GM23248 (cell line): ENCODE measurements at regions not wholly inside any gene's neighbourhood (a gene's known extent, or its start where the extent isn't known, plus 50 kb on each side); places are given as distances from the start of the nearest gene placed in this dataset.

Source experiments
- DNase-seq: peaks from one replicate; pipeline ENCODE4 v3.0.0-alpha.2; 2015
- H2AFZ ChIP-seq: fragments of 200-600 bp; sonication (generic); 2 replicates; pipeline ENCODE4 v1.6.1; 2016; ENCODE audit warnings: antibody characterized with exemption
- H3F3A ChIP-seq: fragments of 200-600 bp; sonication (generic); 2 replicates; pipeline ENCODE4 v1.6.1; 2016; ENCODE audit warnings: mild to moderate bottlenecking, antibody characterized with exemption, mixed run types; ENCODE audit not compliant: insufficient read depth
- H3K27ac ChIP-seq: fragments of 200-600 bp; sonication (generic); 2 replicates; pipeline ENCODE4 v1.5.1; 2016; ENCODE audit warnings: mild to moderate bottlenecking
- H3K27me3 ChIP-seq: fragments of 200-600 bp; sonication (generic); replicated peaks from 2 replicates; pipeline ENCODE4 v1.6.1; 2016; ENCODE audit warnings: mild to moderate bottlenecking; ENCODE audit not compliant: insufficient read depth
- H3K36me3 ChIP-seq: fragments of 200-600 bp; sonication (generic); 2 replicates; pipeline ENCODE4 v1.6.1; 2016; ENCODE audit warnings: low read depth, mild to moderate bottlenecking
- H3K4me1 ChIP-seq: fragments of 200-600 bp; sonication (generic); 2 replicates; pipeline ENCODE4 v1.6.1; 2016; ENCODE audit warnings: mild to moderate bottlenecking; ENCODE audit not compliant: insufficient read depth
- H3K4me2 ChIP-seq: fragments of 200-600 bp; sonication (generic); one replicate; pipeline ENCODE4 v1.6.1; 2016; ENCODE audit warnings: mild to moderate bottlenecking; ENCODE audit not compliant: unreplicated experiment
- H3K4me3 ChIP-seq: fragments of 200-600 bp; sonication (generic); 2 replicates; pipeline ENCODE4 v1.5.1; 2016; ENCODE audit warnings: mild to moderate bottlenecking
- H3K79me2 ChIP-seq: fragments of 200-600 bp; sonication (generic); 2 replicates; pipeline ENCODE4 v1.6.1; 2016; ENCODE audit warnings: mild to moderate bottlenecking; ENCODE audit not compliant: insufficient read depth
- H3K9ac ChIP-seq: fragments of 200-600 bp; sonication (generic); 2 replicates; pipeline ENCODE4 v1.6.1; 2016; ENCODE audit warnings: mild to moderate bottlenecking
- H3K9me2 ChIP-seq: fragments of 200-600 bp; sonication (generic); 2 replicates; pipeline ENCODE4 v1.6.1; 2016; ENCODE audit warnings: mixed run types, mild to moderate bottlenecking, moderate library complexity; ENCODE audit not compliant: insufficient read depth
- H3K9me3 ChIP-seq: fragments of 200-600 bp; sonication (generic); one replicate; pipeline ENCODE4 v1.6.1; 2017; ENCODE audit warnings: low read depth
- H4K20me1 ChIP-seq: fragments of 200-600 bp; sonication (generic); 2 replicates; pipeline ENCODE4 v1.6.0; 2016; ENCODE audit not compliant: insufficient read depth
- EZH2 ChIP-seq: fragments of 200-600 bp; sonication (generic); IDR thresholded peaks from 2 replicates; pipeline ENCODE4 v1.6.1; 2018; ENCODE audit warnings: antibody characterized with exemption, mild to moderate bottlenecking; ENCODE audit not compliant: insufficient read depth, poor library complexity, severe bottlenecking
- EZH2phosphoT487 ChIP-seq: fragments of 200-600 bp; sonication (generic); IDR thresholded peaks from 2 replicates; pipeline ENCODE4 v1.6.1; 2018; ENCODE audit warnings: antibody characterized with exemption, moderate library complexity, mild to moderate bottlenecking, low read depth; ENCODE audit not compliant: insufficient read depth
- WGBS, 2 experiments: methylation state at CpG; one replicate each; pipeline ENCODE4 v1.1.6; 2015 to 2017; ENCODE audit warnings: low lambda C conversion rate in 2 of 2, low coverage in 1 of 2; ENCODE audit errors: missing lambda C conversion rate in 2 of 2; 5-methylcytosine and 5-hydroxymethylcytosine counted together
- in situ Hi-C: fragments of 300-500 bp; cut with MboI; formaldehyde crosslinking; loops from 2 replicates; pipeline ENCODE4 v1.15.0; 2020

DNA sequence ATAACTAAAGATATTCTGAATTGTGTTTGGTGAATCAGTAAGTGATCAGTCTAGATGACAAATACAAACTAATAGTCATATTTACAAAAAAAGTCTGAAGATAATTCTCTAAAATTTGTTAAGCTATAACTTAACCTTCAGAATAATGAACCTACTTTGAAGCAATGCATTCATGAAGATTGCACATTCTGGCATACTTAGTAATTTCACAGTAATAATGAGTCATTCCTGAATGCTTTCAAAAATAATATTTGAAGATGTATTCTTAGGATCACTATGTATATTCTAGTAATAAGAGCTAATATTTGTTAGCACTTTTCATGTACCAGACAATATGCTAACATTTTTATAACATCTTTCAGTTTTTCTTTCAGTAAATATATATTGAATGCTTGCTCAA, 756.7 kb upstream of the SLIT2 start:
- H3K4me2 ChIP-seq = no peak overlapping the region
- H3K4me3 ChIP-seq = no peak overlapping the region
- TF ChIP-seq EZH2 = no peak
- TF ChIP-seq EZH2phosphoT487 = no peak
- H3K9me2 ChIP-seq = no peaks in the 10 kb centered on the region
- no peaks in the 10 kb centered on the region for H3K36me3 ChIP-seq
- no peaks in the 10 kb centered on the region for H4K20me1 ChIP-seq
- H3K79me2 ChIP-seq = no peaks in the 10 kb centered on the region
- in situ Hi-C loops = no loop called here
- H2AFZ ChIP-seq = no peak overlapping the region
- H3K4me1 ChIP-seq = 0 out of 2 replicates have a peak, but pooled peaks cover 9% of the 10 kb centered on the region
- DNase-seq = peak; percentile 58
- H3F3A ChIP-seq = no peaks in the 10 kb centered on the region
- no peaks in the 10 kb centered on the region for H3K9me3 ChIP-seq
- H3K27me3 ChIP-seq = no peaks in the 10 kb centered on the region
- no peak overlapping the region for H3K27ac ChIP-seq
- H3K9ac ChIP-seq = no peak overlapping the region

DNA sequence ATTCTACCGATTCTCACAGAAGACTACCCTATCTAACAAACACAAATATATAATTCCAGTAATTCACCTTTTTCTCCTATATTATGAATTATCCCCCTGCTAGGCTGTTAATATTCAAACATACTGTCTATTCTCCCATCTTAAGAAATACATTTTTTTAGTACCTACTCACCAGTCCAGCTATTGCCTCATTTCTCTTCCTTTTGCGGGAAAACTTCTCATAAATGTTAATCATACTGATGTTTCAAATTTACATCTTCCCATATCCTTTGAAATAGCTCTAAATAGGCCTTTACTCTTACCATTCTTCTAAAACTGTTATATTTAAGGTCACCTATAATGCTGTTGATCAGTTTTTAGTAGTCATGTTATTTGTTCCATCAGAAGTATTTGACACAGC, 759.1 kb upstream of the SLIT2 start:
- no peaks in the 10 kb centered on the region for H3K36me3 ChIP-seq
- 0 out of 2 replicates have a peak, but pooled peaks cover 9% of the 10 kb centered on the region for H3K4me1 ChIP-seq
- DNase-seq = peak; percentile 41
- no peaks in the 10 kb centered on the region for H3K27me3 ChIP-seq
- H3K79me2 ChIP-seq = no peaks in the 10 kb centered on the region
- no peak overlapping the region for H3K27ac ChIP-seq
- in situ Hi-C loops = no loop called here
- no peak for TF ChIP-seq EZH2
- TF ChIP-seq EZH2phosphoT487 = no peak
- H3K9ac ChIP-seq = no peak overlapping the region
- WGBS, 2 experiments = 90 to 92% methylated on average over 2 of the region's 2 CpGs
- no peaks in the 10 kb centered on the region for H4K20me1 ChIP-seq
- H3K9me2 ChIP-seq = no peaks in the 10 kb centered on the region
- H2AFZ ChIP-seq = no peak overlapping the region
- H3F3A ChIP-seq = no peaks in the 10 kb centered on the region
- H3K4me2 ChIP-seq = no peak overlapping the region
- no peaks in the 10 kb centered on the region for H3K9me3 ChIP-seq
- H3K4me3 ChIP-seq = no peak overlapping the region

DNA sequence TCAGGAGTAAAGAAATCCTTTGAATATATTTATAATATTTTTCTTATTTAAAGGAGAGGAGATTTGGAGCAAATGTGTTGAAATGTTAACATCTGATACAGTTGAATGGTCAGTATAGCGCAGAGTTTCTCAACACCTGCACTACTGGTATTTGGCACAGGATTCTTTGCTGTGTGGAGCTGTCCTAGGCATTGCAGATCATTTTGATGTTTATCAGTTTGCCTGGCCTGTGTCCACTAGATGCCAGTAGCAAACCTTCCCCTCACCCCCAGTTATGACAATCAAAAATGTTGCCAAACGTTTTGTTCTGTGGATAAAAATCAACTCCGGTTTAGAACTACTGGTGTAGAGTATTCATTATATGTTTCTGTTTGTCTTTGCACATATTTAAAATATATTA, 765.3 kb upstream of the SLIT2 start:
- no peaks in the 10 kb centered on the region for H3K9me3 ChIP-seq
- H3K9me2 ChIP-seq = no peaks in the 10 kb centered on the region
- H3K4me3 ChIP-seq = no peak overlapping the region
- no peaks in the 10 kb centered on the region for H3K79me2 ChIP-seq
- no peaks in the 10 kb centered on the region for H3K4me1 ChIP-seq
- no peaks in the 10 kb centered on the region for H3F3A ChIP-seq
- no peaks in the 10 kb centered on the region for H4K20me1 ChIP-seq
- DNase-seq = no peak
- H3K4me2 ChIP-seq = no peak overlapping the region
- H2AFZ ChIP-seq = no peak overlapping the region
- in situ Hi-C loops = no loop called here
- no peak overlapping the region for H3K9ac ChIP-seq
- H3K27me3 ChIP-seq = no peaks in the 10 kb centered on the region
- TF ChIP-seq EZH2 = no peak
- TF ChIP-seq EZH2phosphoT487 = no peak
- no peaks in the 10 kb centered on the region for H3K36me3 ChIP-seq
- no peak overlapping the region for H3K27ac ChIP-seq
- 53 to 60% methylated on average over 3 of the region's 3 CpGs for WGBS, 2 experiments

DNA sequence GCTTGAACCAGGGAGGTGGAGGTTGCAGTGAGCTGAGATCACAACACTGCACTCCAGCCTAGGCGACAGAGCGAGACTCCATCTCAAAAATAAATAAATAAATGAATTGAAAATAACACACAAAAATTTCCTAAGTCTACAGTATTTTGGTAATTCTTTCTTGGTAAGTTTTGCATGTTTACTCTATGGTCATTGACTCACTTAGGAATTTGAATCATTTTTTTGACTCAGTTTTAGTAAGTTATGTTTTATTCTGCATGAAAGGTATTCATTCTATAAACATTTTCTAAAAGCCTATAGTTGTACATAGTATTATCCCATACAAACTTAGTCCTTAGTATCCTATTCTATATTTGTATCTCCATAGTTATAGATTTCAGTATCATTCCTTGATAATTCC, 772.9 kb upstream of the SLIT2 start:
- peak; percentile 50 for DNase-seq
- Histone ChIP-seq H3K9ac (no peak overlapping the region), H3K27ac (no peak overlapping the region), H3F3A (0 out of 2 replicates have a peak, but pooled peaks cover 6% of the 10 kb centered on the region), H3K4me3 (no peak overlapping the region), H3K9me3 (no peaks in the 10 kb centered on the region), H3K9me2 (no peaks in the 10 kb centered on the region), H3K79me2 (no peaks in the 10 kb centered on the region), H3K36me3 (no peaks in the 10 kb centered on the region), H3K4me1 (peaks cover 11% of the 10 kb centered on the region), H4K20me1 (no peaks in the 10 kb centered on the region), H3K27me3 (no peaks in the 10 kb centered on the region), H3K4me2 (no peak overlapping the region), H2AFZ (no peak overlapping the region)
- in situ Hi-C loops = no loop called here
- TF ChIP-seq EZH2phosphoT487 = no peak
- no peak for TF ChIP-seq EZH2
- WGBS, 2 experiments = 71 to 72% methylated on average over 2 of the region's 2 CpGs

DNA sequence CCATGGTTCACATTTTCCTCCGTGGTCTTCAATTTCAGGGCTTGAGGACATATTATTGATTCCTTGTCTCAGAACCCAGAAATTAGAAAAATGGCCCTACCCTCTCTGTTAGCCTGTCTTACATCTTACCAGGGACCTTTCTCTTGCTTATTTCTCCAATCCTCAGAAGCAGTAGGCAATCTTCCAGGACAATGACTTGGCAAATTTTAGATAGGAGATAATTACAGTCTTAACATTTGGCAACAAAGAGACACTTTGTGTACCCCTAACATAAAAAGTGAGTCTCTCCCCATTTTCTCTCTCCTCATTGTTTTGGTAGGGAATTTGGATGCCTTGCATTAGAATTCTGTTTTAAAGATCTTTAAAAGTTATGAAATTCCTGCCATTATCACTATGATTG, 778.1 kb upstream of the SLIT2 start:
- no peak for DNase-seq
- 82 to 86% methylated on average over 1 of the region's 1 CpG for WGBS, 2 experiments
- TF ChIP-seq EZH2phosphoT487 (no peak), EZH2 (no peak)
- Histone ChIP-seq H3K4me3 (no peak overlapping the region), H3K9me3 (no peaks in the 10 kb centered on the region), H3K4me2 (no peak overlapping the region), H2AFZ (0 out of 2 replicates have a peak overlapping the region, but pooled peaks have one; percentile 22), H3K27me3 (no peaks in the 10 kb centered on the region), H3K9me2 (no peaks in the 10 kb centered on the region), H3K36me3 (no peaks in the 10 kb centered on the region), H3K9ac (no peak overlapping the region), H3K27ac (no peak overlapping the region), H3F3A (no peaks in the 10 kb centered on the region), H3K4me1 (peaks cover 9% of the 10 kb centered on the region; the same call in 1 of the 2 replicates), H4K20me1 (no peaks in the 10 kb centered on the region), H3K79me2 (no peaks in the 10 kb centered on the region)
- in situ Hi-C loops = no loop called here
